22Rv1 (cell line): ENCODE measurements at regions not wholly inside any gene's neighbourhood (a gene's known extent, or its start where the extent isn't known, plus 50 kb on each side); places are given as distances from the start of the nearest gene placed in this dataset.

Experiments used
- ZFX ChIP-seq: fragments of 450-650 bp; IDR thresholded peaks from 2 replicates; pipeline ENCODE4 v1.6.1; 2017; ENCODE audit warnings: antibody characterized with exemption, borderline replicate concordance
- TF ChIP-seq, protein P1 (sequence below): fragments of 450-650 bp; IDR thresholded peaks from 2 replicates; pipeline ENCODE4 v1.5.1; 2017; ENCODE audit warnings: mild to moderate bottlenecking

DNA sequence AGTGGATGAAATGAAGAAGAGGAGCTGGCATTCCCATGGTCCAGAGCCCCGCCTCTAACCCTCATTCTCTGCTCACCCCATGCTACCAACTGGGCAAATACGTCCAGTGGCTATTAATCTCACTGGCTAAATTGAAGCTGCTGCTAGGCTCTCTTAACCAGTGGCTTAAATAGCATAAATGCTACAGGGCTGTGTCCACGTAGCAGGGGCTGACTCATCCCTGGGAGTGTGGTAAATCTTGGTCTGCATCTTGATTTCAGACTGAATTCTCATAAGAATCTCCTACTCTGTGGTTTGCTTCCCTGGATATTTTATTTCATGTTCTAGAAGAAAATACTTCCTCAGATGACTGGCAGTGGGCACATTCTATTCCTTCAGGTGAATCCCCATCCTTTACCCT is 193.1 kb upstream of the ARG1 start:
- TF ChIP-seq, protein P1, sequence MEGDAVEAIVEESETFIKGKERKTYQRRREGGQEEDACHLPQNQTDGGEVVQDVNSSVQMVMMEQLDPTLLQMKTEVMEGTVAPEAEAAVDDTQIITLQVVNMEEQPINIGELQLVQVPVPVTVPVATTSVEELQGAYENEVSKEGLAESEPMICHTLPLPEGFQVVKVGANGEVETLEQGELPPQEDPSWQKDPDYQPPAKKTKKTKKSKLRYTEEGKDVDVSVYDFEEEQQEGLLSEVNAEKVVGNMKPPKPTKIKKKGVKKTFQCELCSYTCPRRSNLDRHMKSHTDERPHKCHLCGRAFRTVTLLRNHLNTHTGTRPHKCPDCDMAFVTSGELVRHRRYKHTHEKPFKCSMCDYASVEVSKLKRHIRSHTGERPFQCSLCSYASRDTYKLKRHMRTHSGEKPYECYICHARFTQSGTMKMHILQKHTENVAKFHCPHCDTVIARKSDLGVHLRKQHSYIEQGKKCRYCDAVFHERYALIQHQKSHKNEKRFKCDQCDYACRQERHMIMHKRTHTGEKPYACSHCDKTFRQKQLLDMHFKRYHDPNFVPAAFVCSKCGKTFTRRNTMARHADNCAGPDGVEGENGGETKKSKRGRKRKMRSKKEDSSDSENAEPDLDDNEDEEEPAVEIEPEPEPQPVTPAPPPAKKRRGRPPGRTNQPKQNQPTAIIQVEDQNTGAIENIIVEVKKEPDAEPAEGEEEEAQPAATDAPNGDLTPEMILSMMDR: no peak
- no peak for TF ChIP-seq ZFX
